Muscle layer of duodenum (tissue), 2 donors: ENCODE measurements at regions not wholly inside any gene's neighbourhood (a gene's known extent, or its start where the extent isn't known, plus 50 kb on each side); places are given as distances from the start of the nearest gene placed in this dataset.

ENCODE experiments used
- H3K27ac ChIP-seq: one replicate; pipeline ENCODE4 v1.7.0; 2013; ENCODE audit warnings: mild to moderate bottlenecking, low read length
- H3K27me3 ChIP-seq: one replicate; pipeline ENCODE4 v1.7.0; 2013; ENCODE audit warnings: low read depth, mild to moderate bottlenecking, control low read depth, low read length
- H3K36me3 ChIP-seq, 2 donors: one replicate each; pipeline ENCODE4 v1.7.0; 2013; ENCODE audit warnings: low read length in 2 of 2, control low read depth in 1 of 2, mild to moderate bottlenecking in 1 of 2; ENCODE audit not compliant: insufficient read depth in 2 of 2, control insufficient read depth in 1 of 2
- H3K4me1 ChIP-seq, 2 donors: one replicate each; pipeline ENCODE4 v1.7.0; 2013; ENCODE audit warnings: low read length in 2 of 2, mild to moderate bottlenecking in 2 of 2, control low read depth in 1 of 2, moderate library complexity in 1 of 2; ENCODE audit not compliant: insufficient read depth in 2 of 2, control insufficient read depth in 1 of 2
- H3K4me3 ChIP-seq, 2 donors: one replicate each; pipeline ENCODE4 v1.7.0; 2013; ENCODE audit warnings: low read length in 2 of 2, low read depth in 1 of 2, mild to moderate bottlenecking in 1 of 2
- H3K9me3 ChIP-seq, 2 donors: one replicate each; pipeline ENCODE4 v1.7.0; 2013; ENCODE audit warnings: low read length in 2 of 2, control low read depth in 1 of 2, mild to moderate bottlenecking in 1 of 2; ENCODE audit not compliant: control insufficient read depth in 1 of 2
- donor health status: healthy.

DNA sequence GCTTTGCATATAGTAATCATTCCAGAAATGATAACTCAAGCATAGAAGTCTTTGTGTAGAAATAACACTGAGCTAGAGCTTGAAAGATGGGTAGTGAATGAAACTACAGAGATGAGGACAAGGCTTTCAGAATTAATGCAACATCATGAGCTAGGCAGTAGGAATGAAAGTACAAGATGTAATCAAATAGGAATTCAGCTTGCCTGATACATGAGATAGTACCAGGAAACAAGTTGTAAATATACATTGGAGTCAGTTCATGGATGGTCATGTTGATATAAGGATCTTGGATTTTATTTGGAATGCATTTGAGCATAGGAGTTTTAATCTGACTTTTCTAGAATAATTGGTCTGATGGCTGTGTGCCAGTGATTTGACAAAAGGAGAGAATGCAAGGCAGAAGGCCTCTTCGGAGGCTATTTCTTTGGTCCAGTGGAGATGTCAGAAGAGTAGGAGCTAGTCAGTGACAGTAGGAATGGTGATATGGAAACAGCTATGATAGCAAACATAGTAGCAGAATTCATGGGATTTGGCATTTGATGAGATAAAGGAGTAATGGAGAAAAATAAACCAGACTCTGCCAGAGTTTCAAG lies 206.4 kb upstream of the PACRGL start:
- Histone ChIP-seq H3K36me3 (peaks cover 0 to 6% of the 10 kb centered on the region in 2 donors), H3K9me3 (no peaks in the 10 kb centered on the region)

DNA sequence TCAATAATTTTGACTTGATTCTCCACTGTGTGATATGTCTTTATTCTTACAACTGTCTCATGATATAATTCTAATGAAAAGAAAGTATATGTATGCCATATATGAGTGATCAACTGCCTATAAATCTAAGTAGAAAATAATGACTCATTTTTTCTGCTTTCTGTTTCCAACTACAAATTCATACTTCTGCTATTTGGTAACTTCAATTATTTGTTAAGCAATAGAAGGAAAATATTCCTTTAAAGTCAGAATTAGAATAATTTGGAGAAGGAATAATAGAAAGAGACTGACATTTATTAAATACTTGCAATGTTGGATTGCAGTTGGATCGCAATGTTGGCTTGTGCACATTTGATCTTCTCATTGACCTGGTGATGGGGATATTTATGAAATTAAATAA lies 204.2 kb upstream of the PACRGL start:
- no peak overlapping the region for H3K27ac ChIP-seq
- H3K36me3 ChIP-seq: peaks cover 0 to 6% of the 10 kb centered on the region in 2 donors
- H3K27me3 ChIP-seq: no peaks in the 10 kb centered on the region
- no peaks in the 10 kb centered on the region for H3K9me3 ChIP-seq
- no peaks in the 10 kb centered on the region for H3K4me1 ChIP-seq
- no peak overlapping the region for H3K4me3 ChIP-seq

More for the DNA sequence above, 206.4 kb upstream of the PACRGL start:
- Histone ChIP-seq H3K4me1 (peaks cover 0 to 6% of the 10 kb centered on the region in 2 donors), H3K4me3 (no peak overlapping the region), H3K27me3 (no peaks in the 10 kb centered on the region), H3K27ac (no peak overlapping the region)

- no peak overlapping the region for H3K4me3 ChIP-seq
- H3K27me3 ChIP-seq: no peaks in the 10 kb centered on the region
- H3K36me3 ChIP-seq: no peaks in the 10 kb centered on the region
- H3K27ac ChIP-seq: no peak overlapping the region
- no peaks in the 10 kb centered on the region for H3K9me3 ChIP-seq
- no peaks in the 10 kb centered on the region for H3K4me1 ChIP-seq
Observed at GRCh38 chr4:20504146-20504545, 196.1 kb upstream of the PACRGL start.

DNA sequence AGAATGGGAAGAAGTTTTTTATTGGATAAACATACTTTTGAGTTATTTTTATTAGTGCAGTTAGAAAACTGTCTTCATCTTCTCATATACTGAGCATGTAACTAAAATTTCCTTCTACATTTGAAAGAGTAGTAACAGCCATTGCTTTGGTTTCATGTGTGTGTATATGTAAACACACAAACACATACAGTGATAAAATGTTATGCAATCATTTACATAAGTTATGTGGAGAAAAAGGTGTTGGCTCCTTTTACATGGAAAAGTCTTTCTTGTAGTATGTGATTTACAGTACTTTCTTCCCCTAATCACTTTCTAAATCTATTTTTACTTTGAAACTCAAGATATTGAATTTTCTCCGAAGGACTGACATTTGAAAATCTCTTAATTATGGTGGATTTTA lies 194.3 kb upstream of the PACRGL start:
- Histone ChIP-seq H3K27me3 (no peaks in the 10 kb centered on the region), H3K4me3 (no peak overlapping the region), H3K36me3 (no peaks in the 10 kb centered on the region), H3K27ac (no peak overlapping the region), H3K4me1 (no peaks in the 10 kb centered on the region), H3K9me3 (no peaks in the 10 kb centered on the region)

DNA sequence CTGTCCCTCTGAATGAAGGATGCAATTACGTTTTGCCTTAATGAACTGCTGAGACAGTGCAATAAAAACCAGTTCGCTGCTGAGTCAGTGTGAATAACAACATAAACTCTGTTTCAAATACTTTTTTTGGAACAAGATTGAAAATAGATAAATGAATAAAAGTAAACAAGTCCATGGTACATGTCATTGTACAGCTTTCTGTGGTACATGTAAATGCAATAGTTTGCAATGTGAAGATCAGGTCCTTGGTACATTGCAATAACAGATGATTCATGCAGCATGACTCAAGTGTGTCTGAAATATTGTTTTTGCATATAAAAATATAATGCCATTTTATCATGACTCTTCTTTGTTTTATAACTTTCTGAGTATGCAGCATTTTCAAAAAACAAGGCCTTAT lies 193.4 kb upstream of the PACRGL start:
- Histone ChIP-seq H3K9me3 (no peaks in the 10 kb centered on the region), H3K27me3 (no peaks in the 10 kb centered on the region), H3K27ac (no peak overlapping the region), H3K4me1 (no peaks in the 10 kb centered on the region), H3K4me3 (no peak overlapping the region), H3K36me3 (no peaks in the 10 kb centered on the region)

- Histone ChIP-seq H3K9me3 (no peaks in the 10 kb centered on the region), H3K27me3 (no peaks in the 10 kb centered on the region), H3K27ac (no peak overlapping the region), H3K36me3 (no peaks in the 10 kb centered on the region), H3K4me1 (no peaks in the 10 kb centered on the region), H3K4me3 (no peak overlapping the region)
Observed at GRCh38 chr4:20509315-20509714, 190.9 kb upstream of the PACRGL start.

DNA sequence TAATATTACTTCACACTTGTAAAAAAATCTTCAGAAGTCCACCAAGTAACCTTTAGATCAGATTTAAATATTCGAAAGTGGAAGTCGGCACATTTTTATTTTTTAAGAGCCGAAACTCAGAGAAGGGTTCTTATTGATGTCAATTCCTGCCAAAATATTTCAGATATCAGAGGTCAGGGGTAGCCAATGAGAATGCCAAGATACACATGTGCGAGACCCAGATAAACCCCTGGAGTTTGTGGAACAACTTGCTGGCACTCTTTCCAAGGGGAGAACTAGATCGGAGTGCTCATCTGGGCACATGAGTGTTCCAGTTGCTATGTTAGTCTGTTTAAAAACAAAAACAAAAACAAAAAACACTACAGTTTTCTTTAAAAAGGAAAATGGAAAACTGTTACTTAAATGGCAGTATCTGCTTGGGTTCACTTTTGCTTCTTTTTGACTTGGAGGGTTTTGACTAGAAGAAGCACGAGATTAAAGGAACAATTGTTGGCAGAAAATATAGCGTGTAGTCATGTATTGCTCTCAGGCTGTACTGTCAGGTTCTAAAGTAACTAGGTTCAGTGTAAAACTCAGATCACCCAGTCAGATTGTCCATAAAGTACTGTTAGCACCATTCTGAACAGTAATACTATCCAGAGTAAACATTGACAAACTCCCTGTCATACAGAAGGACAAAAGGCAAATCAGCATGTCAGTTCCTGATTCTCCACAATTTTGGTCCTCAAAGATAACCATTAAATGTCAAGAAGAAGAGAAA lies 188.0 kb upstream of the PACRGL start:
- no peaks in the 10 kb centered on the region for H3K9me3 ChIP-seq
- H3K4me1 ChIP-seq: no peaks in the 10 kb centered on the region
- H3K4me3 ChIP-seq: no peak overlapping the region
- H3K27me3 ChIP-seq: no peaks in the 10 kb centered on the region
- H3K27ac ChIP-seq: no peak overlapping the region
- no peaks in the 10 kb centered on the region for H3K36me3 ChIP-seq

- H3K4me3 ChIP-seq: no peak overlapping the region
- no peaks in the 10 kb centered on the region for H3K36me3 ChIP-seq
- no peaks in the 10 kb centered on the region for H3K9me3 ChIP-seq
- no peak overlapping the region for H3K27ac ChIP-seq
- H3K27me3 ChIP-seq: no peaks in the 10 kb centered on the region
- H3K4me1 ChIP-seq: no peaks in the 10 kb centered on the region
Observed at GRCh38 chr4:20512985-20513384, 187.3 kb upstream of the PACRGL start.

GRCh38 chr4:20520901-20521300 lies 179.4 kb upstream of the PACRGL start:
- Histone ChIP-seq H3K4me1 (no peaks in the 10 kb centered on the region), H3K36me3 (no peaks in the 10 kb centered on the region), H3K27me3 (no peaks in the 10 kb centered on the region), H3K27ac (no peak overlapping the region), H3K4me3 (no peak overlapping the region), H3K9me3 (no peaks in the 10 kb centered on the region)

- no peaks in the 10 kb centered on the region for H3K27me3 ChIP-seq
- H3K4me3 ChIP-seq: no peak overlapping the region
- H3K4me1 ChIP-seq: peaks cover 0 to 3% of the 10 kb centered on the region in 2 donors
- peaks cover 3 to 4% of the 10 kb centered on the region in 2 donors for H3K36me3 ChIP-seq
- no peaks in the 10 kb centered on the region for H3K9me3 ChIP-seq
- H3K27ac ChIP-seq: no peak overlapping the region
Observed at GRCh38 chr4:20528508-20528907, 171.8 kb upstream of the PACRGL start.

GRCh38 chr4:20529691-20530090 lies 170.6 kb upstream of the PACRGL start:
- Histone ChIP-seq H3K27ac (no peak overlapping the region), H3K4me3 (no peak overlapping the region), H3K9me3 (no peaks in the 10 kb centered on the region), H3K4me1 (peaks cover 0 to 3% of the 10 kb centered on the region in 2 donors), H3K36me3 (peaks cover 3 to 6% of the 10 kb centered on the region in 2 donors), H3K27me3 (no peaks in the 10 kb centered on the region)
